HG03175 (cell line): ENCODE measurements at regions not wholly inside any gene's neighbourhood (a gene's known extent, or its start where the extent isn't known, plus 50 kb on each side); places are given as distances from the start of the nearest gene placed in this dataset.
"Not testable (repeated sequence)": the region's sequence is repeated elsewhere in the genome, so short reads cannot be mapped to it uniquely, and the experiment has no call there.

Experiments
- ATAC-seq: cut with Tn5 transposase; IDR thresholded peaks from one replicate; pipeline ENCODE4 v1.9.1; 2021; ENCODE audit warnings: mild to moderate bottlenecking, moderate library complexity; ENCODE audit not compliant: unreplicated experiment

DNA sequence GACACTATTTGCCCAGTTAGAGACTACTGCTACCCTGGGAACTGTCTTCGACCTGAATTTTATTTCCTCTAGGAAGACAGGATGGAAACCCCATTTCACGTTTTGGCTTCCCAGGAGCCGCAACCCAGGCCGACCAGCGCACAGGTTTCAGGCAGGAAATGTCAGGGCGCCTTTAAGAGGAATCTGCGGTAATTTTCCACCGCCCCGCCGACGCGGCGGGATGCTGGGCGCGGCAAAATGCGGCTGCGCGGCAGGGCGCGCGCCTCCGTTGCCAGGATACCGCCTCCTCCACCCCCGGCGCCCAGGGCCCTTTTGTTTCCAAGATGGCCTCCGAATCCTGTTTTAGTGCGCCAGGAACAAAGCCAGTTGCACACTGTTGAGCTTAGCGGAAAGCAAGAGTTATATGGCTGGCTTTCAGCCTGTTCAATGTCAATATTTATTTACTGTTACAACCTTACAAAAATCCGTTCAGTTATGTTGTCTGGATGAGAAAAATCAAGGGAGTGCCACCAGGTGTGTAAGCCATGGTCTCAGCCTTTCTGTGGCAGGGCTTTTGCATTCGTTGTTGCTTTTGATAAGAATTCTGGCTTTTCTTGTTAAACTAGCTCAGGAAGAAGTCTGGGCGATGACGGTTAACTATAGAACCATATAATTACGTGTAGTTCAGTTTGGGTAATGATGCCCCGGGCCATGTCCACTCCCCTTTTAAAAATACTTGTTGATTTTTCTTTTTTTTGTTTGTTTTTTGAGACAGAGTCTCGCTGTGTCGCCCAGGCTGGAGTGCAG lies 79.7 kb upstream of the CHD2 start:
- peak; percentile 84 for ATAC-seq

DNA sequence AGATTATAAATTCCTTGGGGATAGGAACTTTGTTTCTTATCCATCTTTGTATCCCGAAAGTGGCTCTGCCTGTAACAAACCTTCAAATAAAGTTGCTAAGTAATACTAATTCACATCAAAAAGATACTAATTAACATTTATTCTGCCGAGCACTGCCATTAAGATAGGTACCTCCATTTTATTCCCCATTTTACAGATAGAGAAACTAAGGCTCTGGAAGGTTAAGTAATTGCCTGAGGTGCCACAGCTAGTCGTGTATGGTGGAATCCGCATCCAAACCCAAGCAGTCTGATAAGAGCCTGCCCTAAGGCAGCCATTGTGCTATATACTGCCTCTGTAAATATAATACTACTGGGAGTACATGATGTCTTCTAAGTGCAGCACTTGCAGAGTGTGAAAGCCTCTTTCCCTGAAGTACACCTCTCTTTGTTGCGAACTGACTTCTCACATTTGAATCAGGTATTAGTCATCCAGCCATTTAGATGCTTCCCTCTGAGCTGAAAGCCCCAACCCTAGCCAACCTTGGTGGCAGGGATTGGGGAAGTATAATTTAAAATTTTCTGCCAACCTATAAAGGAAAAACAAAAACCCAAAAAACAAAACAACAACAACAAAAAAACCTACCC lies 78.5 kb upstream of the CHD2 start:
- ATAC-seq, result no peak

GRCh38 chr15:92822216-92823144 lies 77.6 kb upstream of the CHD2 start:
- no peak for ATAC-seq

- no peak for ATAC-seq
Measured at GRCh38 chr15:92825985-92826384, 74.1 kb upstream of the CHD2 start.

- not testable (repeated sequence) for ATAC-seq
Measured at GRCh38 chr15:92827991-92828390, 72.1 kb upstream of the CHD2 start.

DNA sequence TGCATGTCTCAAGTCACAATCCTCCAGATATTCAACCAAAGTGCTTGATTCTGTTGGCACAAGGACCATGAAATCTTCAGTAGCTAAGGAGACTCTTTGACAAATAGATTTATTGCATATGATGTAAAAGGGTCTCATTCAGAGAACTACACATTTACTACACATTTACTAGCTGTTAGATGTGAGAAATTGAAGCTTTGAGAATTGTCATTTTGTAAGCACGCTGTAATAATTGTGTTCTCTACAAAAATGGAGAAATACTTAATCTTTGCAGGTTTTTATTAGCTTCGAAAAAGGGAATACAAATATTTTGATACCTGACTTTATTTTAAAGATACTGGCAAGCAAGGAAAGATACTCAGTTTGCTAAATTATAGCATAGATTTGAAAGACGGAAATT lies 70.2 kb upstream of the CHD2 start:
- ATAC-seq, result no peak

- no peak for ATAC-seq
Measured at GRCh38 chr15:92831336-92831654, 68.8 kb upstream of the CHD2 start.

- ATAC-seq, result peak; percentile 96
Measured at GRCh38 chr15:92831655-92832328, 68.3 kb upstream of the CHD2 start.

DNA sequence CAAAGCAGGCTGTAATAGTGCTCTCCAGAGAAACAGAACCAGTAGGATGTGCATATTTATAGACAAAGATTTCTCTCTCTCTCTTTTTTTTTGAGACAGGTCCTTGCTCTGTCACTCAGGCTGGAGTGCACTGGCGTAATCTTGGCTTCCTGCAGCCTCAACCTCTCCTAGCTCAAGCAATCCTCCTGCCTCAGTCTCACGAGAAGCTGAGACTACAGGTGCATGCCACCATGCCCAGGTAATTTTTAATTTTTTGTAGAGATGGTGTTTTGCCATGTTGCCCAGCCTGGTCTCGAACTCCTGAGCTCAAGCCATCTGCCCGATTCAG lies 67.1 kb upstream of the CHD2 start:
- ATAC-seq, result no peak

DNA sequence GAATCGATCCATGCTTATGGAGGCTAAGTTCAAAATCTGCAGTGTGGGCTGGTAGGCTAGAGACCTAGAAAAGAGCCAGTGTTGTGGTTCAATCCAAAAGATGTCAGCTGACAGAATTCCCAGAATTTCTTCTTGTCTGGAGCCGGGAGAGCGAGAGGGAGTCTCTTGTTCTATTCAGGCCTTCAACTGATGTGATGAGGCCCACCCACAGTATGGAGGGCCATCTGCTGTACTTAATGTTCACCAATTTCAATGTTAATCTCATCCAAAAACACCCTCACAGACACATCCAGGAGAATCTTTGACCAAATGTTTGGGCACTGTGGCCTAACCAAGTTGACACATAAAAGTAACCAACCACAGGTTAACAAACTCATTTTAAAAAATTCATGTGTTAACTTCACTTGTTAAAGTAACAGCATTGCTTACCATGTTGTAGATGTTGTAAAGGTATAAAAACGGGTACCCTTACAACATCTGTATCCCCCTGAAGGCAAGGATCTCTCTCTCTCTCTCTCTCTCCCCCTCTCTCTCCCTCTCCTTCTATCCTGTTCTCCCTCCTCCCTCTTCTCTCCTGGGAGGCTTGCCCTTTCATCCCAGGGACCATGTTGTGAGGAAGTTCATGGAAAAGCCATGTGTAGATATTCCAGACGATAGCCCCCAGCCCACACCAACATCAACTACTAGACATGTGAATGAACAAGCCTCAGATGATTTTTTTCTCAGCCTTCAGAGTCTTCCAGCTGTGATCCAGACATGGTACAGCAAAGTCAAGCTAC lies 66.4 kb upstream of the CHD2 start:
- ATAC-seq, result no peak

DNA sequence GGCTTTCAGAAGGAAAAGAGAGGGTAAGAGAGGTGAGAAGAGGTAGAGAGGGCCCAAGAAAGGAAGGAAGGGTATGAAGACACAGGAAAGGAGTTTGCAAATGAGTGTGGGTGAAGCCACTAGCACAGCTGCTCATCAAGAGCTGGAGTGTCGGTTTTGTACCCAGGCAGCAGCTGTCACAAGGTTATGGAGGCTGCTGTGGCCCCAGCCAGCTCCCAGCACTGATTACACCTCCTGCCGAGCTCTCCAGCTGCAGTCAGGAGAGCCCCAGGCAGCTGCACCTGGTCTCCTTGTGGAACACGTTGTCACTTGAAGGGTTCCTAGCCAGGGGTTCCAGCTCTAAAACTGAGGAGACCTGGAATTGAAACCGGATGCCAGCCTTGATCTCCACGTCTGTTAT lies 60.4 kb upstream of the CHD2 start:
- peak; percentile 83 for ATAC-seq

DNA sequence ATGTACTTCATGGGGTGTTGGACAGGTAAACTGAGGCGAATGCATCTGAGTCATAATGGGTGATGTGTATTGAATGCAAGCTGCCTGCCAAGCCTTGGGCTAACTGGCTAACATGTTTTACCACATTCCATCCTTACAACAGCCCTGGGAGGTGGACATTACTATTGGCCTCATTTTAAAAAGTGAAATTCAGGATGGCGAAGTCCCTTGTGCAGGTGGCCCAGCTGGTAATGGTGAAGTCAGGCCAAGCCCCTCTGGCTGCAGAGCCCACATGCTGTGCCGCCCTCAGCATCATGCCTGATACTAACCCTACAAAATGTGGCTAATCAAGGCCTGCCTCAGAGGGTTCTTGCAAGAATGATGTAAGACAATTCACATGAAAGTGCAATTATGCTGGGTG lies 60.0 kb upstream of the CHD2 start:
- ATAC-seq, result peak; percentile 3

- ATAC-seq, result no peak
Measured at GRCh38 chr15:92843326-92843725, 56.8 kb upstream of the CHD2 start.

DNA sequence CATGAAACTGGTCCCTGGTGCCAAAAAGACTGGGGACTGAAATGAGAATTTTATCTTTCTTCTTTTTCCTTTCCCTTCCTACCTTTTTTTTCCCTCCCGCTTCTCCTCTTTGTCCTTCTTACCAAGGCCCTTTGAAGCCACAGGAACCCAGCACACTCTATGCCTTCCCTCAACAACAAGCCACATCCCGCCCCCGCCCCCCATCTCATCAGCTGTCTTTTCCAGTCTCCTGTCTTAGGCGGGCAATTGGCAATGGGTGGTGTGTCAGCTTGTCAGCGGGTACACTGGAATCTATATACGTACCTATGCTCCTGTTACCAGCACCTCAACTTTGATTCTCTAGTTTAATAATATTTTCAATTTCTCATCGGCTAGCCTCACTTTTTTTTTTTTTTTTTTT lies 56.3 kb upstream of the CHD2 start:
- no peak for ATAC-seq

DNA sequence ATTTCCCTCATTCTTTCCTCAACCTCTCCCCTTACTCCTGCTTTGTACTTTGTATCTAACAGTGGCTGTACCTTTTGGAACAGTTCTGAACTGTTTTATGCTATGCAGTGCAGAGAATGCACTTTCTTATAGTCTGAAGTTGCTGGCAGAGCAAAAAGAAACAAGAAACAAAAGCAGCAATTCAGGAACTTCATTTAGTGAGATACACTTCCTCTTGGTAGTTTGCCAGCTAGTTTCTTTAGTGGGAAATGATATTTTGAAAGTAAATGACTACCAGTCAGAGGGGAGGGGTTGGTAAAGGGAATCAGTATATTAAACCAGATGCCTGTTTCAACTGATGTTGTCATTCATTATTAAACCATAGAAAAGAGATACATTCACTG lies 55.0 kb upstream of the CHD2 start:
- peak; percentile 66 for ATAC-seq

GRCh38 chr15:92846741-92847140 lies 53.4 kb upstream of the CHD2 start:
- no peak for ATAC-seq

DNA sequence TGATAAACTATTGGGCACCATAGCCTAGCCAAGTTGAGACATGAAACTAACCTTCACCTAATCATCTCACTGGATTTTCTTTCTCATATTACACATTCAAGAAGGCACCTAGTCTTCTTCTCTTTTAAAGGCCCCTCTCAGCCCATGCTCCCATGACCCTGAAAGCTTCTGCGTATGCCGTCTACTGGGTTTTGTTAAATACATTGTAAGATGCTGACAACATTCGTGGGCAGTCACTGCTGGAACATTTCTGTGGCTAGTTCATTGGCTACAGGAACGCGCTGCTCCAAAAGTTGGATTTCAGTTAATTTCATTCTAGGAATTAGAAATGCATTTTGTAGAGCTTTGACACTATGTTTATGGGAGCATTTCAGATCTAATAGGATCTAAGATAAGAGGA lies 52.3 kb upstream of the CHD2 start:
- no peak for ATAC-seq

DNA sequence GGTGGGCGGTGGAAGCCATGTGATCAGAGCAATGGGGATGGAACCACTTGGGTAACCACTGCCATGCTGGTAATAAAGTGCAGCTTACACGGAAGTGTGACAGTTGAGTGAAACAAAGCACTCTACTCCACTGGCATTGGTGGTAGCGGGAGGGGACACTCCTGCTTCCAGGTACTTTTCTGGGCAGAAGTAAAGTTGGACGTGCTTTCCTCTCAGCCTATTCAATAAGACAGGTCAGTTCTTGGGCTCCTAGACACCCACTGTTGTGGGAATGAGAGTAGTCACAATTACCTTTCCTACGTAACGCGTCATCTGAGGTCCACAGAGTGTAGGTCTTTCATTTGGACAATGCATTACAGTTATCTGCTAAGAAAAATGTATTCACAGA lies 51.7 kb upstream of the CHD2 start:
- no peak for ATAC-seq

- ATAC-seq, result peak; percentile 73
Measured at GRCh38 chr15:92848852-92849598, 51.1 kb upstream of the CHD2 start.

- ATAC-seq, result not testable (repeated sequence)
Measured at GRCh38 chr15:92850218-92850617, 49.9 kb upstream of the CHD2 start.
